ENCODE measurements at regions not wholly inside any gene's neighbourhood (a gene's known extent, or its start where the extent isn't known, plus 50 kb on each side); places are given as distances from the start of the nearest gene placed in this dataset.

DNA sequence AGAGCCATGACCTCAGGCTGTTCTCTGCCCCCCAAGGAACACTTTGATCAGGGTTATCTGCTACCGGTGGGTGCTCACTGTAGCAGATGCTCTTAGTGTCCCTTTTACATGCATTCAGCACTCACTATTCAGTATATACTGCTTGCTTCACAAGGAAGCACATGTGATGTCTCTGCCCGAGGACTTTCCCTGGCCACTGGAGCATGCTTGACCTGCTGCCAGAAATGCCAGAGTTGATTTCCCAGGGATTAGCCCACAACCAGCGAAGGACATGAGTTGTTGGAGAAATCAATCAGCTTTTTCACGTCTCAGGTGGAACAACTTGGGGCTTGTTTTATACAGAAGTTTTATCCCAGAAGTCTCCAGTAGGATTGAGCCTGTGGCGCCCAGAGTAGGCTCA lies 51.2 kb upstream of the RPS6KA3 start:
- TF ChIP-seq, protein P1, sequence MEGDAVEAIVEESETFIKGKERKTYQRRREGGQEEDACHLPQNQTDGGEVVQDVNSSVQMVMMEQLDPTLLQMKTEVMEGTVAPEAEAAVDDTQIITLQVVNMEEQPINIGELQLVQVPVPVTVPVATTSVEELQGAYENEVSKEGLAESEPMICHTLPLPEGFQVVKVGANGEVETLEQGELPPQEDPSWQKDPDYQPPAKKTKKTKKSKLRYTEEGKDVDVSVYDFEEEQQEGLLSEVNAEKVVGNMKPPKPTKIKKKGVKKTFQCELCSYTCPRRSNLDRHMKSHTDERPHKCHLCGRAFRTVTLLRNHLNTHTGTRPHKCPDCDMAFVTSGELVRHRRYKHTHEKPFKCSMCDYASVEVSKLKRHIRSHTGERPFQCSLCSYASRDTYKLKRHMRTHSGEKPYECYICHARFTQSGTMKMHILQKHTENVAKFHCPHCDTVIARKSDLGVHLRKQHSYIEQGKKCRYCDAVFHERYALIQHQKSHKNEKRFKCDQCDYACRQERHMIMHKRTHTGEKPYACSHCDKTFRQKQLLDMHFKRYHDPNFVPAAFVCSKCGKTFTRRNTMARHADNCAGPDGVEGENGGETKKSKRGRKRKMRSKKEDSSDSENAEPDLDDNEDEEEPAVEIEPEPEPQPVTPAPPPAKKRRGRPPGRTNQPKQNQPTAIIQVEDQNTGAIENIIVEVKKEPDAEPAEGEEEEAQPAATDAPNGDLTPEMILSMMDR (IDR thresholded peaks at IDR 0.05; ENCODE audit: low read depth, low read length): no peak
- DNase-seq (ENCODE audit: low read depth, low spot score): no peak
- H3K4me3 ChIP-seq (ENCODE audit: low read depth, low read length): no peak overlapping the region
- in situ Hi-C loops (cut with HindIII; ENCODE audit: low sequenced_read_pairs): no loop called here
